T-helper 2 cell treated with Interferon-gamma antibody and Interleukin-4, amounts not matched to agents 5 μg/mL and 100 μg/mL, for 36 hours (primary cell): ENCODE measurements at regions not wholly inside any gene's neighbourhood (a gene's known extent, or its start where the extent isn't known, plus 50 kb on each side); places are given as distances from the start of the nearest gene placed in this dataset.
"Not testable (repeated sequence)": the region's sequence is repeated elsewhere in the genome, so short reads cannot be mapped to it uniquely, and the experiment has no call there.

Experiments
- DNase-seq: peaks from one replicate; pipeline ENCODE4 v3.0.0; 2021; ENCODE audit warnings: low spot score
- H3K27ac Mint-ChIP-seq: one replicate; pipeline ENCODE4 v1.8.0; 2021; ENCODE audit warnings: mild to moderate bottlenecking, mixed read lengths
- H3K27me3 Mint-ChIP-seq: one replicate; pipeline ENCODE4 v1.8.0; 2021; ENCODE audit warnings: low read depth, mixed read lengths
- H3K36me3 Mint-ChIP-seq: one replicate; pipeline ENCODE4 v1.8.0; 2021; ENCODE audit warnings: low read depth, mixed read lengths
- H3K4me1 Mint-ChIP-seq: one replicate; pipeline ENCODE4 v1.8.0; 2021; ENCODE audit warnings: low read depth, mixed read lengths
- H3K4me3 Mint-ChIP-seq: one replicate; pipeline ENCODE4 v1.8.0; 2022; ENCODE audit warnings: mild to moderate bottlenecking, moderate library complexity, mixed read lengths
- H3K9me3 Mint-ChIP-seq: one replicate; pipeline ENCODE4 v1.8.0; 2021; ENCODE audit warnings: mixed read lengths

DNA sequence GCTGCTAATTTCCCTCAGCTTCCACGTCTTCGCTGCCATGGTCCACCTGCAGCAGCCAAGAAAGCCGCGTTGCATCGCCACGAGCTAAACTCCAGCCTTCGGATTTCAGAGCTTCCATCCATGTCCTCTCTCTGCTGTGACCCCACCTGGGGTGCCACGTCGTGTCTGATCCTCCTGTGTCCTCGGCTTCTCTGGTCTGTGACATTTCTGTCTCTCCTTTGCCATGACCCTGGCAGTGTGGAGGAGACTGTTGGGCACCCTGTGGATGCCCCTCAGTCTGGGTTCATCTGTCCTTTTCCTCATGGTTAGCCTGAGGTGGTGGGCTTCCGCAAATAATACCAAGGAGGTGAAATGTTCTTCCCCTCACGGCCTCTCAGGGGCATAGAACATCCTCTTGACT, 106.8 kb downstream of the RTP5 start:
- DNase-seq = no peak
- Mint-ChIP-seq H3K36me3 (no peaks in the 10 kb centered on the region), H3K4me3 (no peak overlapping the region), H3K4me1 (no peaks in the 10 kb centered on the region), H3K27ac (no peak overlapping the region), H3K27me3 (no peaks in the 10 kb centered on the region), H3K9me3 (no peaks in the 10 kb centered on the region)

DNA sequence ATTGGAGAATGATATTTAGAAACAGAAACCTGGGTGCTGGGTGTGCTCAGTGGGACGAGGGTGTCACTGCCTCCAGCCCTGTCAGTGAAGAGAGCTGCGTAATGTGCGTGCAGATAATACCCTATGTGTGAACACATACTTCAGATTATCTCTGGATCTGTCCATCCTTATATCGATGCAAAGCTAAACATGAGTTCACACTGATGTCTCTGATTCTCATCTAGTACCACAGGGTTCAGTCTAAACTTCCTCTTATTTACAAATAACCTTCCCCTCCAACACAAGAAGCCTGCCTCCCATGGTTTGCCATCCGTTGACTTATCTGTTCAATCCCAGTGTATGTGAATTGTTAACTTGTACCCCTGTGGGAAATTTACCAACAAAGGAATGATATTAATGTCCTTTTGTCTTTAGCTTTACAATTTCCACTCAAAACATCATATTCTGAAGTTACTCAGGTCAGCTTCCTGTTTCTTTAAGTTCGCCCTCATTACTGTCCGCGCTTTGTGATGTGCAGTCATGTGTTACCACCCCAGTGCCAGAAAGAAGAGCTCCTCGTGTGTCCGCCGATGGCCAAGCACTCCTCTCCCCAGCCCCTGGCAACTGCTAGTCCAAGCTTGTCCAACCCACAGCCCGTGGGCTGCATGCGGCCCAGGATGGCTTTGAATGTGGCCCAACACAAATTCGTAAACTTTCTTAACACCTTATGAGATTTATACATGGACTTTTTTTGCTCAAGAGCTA, 108.2 kb downstream of the RTP5 start:
- Mint-ChIP-seq H3K27me3 (no peaks in the 10 kb centered on the region), H3K9me3 (no peaks in the 10 kb centered on the region), H3K36me3 (no peaks in the 10 kb centered on the region), H3K4me3 (no peak overlapping the region), H3K4me1 (no peaks in the 10 kb centered on the region), H3K27ac (no peak overlapping the region)
- DNase-seq = no peak

DNA sequence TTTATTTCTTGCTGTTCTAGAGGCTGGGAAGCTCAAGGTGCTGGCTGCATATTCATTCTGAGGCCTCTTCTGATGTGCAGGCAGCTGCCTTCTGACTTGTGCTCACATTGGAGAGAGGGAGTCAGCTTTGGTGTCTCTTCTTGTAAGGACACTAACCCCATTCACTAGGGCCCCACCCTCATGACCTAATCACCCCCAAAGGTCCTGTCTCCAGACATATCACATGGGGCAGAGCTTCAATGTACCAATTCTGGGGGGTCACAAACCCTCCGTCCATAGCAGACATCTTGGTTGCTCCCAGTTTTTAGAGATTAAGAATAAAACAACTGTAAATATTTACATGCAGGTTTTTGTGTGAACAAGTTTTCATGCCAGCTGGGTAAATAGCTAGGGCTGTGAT, 109.1 kb downstream of the RTP5 start:
- H3K27me3 Mint-ChIP-seq = no peaks in the 10 kb centered on the region
- no peak overlapping the region for H3K27ac Mint-ChIP-seq
- H3K4me3 Mint-ChIP-seq = no peak overlapping the region

DNA sequence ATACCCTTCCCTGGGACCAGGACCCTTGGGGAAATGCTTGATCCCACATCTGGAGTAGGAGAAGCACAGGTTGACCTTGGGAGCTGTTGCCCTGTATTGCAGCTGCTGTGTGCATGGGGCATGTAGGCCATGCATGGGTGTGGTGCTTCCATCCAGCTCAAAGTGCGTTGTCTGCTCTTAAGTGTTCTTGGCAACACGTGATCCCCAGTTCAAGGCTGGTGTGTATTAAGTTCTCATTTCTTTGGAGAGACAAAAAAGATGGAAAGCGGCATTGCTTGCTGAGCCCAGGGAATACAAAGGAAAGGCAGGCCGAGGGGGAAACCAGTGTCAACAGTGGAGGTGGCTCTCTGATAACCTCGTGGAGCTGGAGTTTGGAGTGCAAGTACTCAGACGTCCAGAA, 110.7 kb downstream of the RTP5 start:
- H3K36me3 Mint-ChIP-seq = no peaks in the 10 kb centered on the region
- H3K27me3 Mint-ChIP-seq = no peaks in the 10 kb centered on the region
- no peak for DNase-seq
- H3K4me3 Mint-ChIP-seq = no peak overlapping the region
- no peaks in the 10 kb centered on the region for H3K9me3 Mint-ChIP-seq
- no peak overlapping the region for H3K27ac Mint-ChIP-seq
- peaks cover 3% of the 10 kb centered on the region for H3K4me1 Mint-ChIP-seq

More for the DNA sequence above, 109.1 kb downstream of the RTP5 start:
- H3K9me3 Mint-ChIP-seq = no peaks in the 10 kb centered on the region
- no peaks in the 10 kb centered on the region for H3K4me1 Mint-ChIP-seq
- no peaks in the 10 kb centered on the region for H3K36me3 Mint-ChIP-seq
- DNase-seq = no peak

DNA sequence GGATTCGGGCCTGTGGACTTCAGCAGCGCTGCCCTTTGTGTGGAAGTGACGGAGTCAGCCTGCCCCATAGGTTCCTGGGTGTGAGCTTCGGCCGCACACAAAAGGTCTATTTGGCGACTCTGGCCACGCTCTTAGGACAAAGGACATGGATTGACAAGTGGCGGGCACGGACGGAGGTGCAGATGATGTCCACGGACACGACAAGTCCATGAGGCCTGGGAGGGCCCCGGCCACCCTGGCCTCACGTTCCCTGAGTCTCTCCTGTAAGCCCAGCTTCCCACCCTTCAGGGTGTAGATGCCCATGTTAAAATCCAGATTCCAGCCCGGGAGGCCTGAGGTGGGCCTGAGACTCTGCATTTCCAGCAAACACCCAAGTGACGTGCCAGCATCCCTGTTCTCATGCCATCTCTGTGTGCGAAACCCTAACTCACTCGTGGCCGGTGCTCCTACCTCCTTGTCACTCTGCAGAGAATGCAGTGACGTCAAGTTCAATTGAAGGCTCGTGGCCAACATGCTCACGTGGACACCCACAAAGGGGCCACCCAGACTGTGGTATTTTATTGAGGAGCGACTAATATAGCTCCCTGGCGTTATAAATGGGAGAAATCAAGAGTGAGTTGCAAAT, 111.7 kb downstream of the RTP5 start:
- no peak overlapping the region for H3K4me3 Mint-ChIP-seq

DNA sequence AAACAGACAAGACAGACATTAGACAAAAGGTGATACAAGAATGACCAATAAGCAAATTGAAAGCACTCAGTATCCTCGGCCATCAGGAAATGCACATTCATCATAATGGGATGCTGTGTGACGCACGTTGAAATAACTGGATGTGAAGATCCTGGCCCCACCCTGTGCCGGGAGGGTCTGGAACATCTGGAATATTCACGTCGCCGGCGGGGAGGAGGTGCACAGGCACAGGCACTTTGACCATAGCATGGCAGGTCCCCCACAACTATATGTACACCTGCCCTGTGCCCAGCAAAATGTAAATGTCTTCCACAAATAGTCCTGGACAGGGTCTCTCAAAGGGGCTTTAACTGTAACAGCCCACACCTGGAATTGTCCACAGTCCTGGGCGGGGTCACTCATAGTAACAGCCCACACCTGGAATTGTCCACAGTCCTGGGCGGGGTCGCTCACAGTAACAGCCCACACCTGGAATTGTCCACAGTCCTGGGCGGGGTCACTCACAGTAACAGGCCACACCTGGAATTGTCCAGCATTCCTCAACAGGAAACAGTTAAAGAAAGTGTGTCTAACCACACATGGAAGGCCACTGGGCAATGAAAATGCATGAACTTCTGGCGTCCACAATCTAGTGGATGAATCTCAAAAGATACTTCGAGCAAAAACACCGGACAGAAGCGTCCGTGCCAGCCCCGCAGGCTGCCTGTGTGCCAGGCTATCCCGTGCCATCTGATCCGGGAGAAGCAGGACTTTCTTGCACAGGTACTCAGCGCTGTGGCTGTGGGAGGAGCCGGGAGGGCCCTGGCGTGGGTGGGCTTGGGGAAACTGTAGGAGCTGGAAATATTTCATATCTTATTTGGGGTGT, 113.4 kb downstream of the RTP5 start:
- H3K4me1 Mint-ChIP-seq = peaks cover 7% of the 10 kb centered on the region
- H3K4me3 Mint-ChIP-seq = no peak overlapping the region
- no peak overlapping the region for H3K27ac Mint-ChIP-seq

More for the DNA sequence above, 111.7 kb downstream of the RTP5 start:
- Mint-ChIP-seq H3K36me3 (no peaks in the 10 kb centered on the region), H3K27ac (no peak overlapping the region), H3K9me3 (no peaks in the 10 kb centered on the region), H3K4me1 (peaks cover 7% of the 10 kb centered on the region), H3K27me3 (no peaks in the 10 kb centered on the region)
- DNase-seq = no peak

DNA sequence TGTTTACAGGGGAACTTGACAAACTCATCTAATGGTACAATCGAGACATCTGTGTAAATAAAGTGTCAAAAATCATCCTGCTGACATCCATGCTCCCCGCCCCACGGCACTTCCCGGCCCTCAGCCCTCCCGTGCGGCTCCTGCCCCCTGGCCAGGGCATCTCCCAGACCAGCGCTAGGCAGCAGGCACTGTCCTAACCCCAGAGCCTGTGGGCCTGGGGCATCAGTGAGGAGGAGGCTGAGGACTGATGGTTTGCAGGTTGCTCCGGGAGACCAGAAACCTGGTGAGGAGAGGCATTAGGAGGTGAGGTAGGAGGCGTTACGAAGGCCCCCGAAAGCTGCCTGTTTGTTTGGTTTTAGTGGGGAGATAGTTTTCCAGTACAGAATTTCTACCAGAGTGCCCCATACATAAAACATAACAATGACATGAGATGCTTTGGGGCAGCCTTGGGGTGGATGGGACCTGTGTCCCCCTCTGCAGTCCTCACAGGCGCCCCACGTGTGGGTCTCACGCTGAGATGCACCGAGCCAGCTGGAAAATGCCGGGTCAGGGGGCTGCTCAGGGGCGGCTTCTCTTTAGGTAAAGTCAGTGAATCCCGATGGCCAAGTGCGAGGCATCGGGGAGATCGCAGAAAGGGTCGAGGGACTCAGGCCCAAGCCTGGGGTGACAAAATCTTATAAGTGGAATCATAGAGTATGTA, 114.2 kb downstream of the RTP5 start:
- DNase-seq = no peak
- no peak overlapping the region for H3K4me3 Mint-ChIP-seq
- peaks cover 7% of the 10 kb centered on the region for H3K4me1 Mint-ChIP-seq
- H3K27me3 Mint-ChIP-seq = no peaks in the 10 kb centered on the region
- peaks cover 2% of the 10 kb centered on the region for H3K36me3 Mint-ChIP-seq
- no peak overlapping the region for H3K27ac Mint-ChIP-seq
- H3K9me3 Mint-ChIP-seq = peaks cover 5% of the 10 kb centered on the region

More for the DNA sequence above, 113.4 kb downstream of the RTP5 start:
- Mint-ChIP-seq H3K36me3 (peaks cover 2% of the 10 kb centered on the region), H3K27me3 (no peaks in the 10 kb centered on the region), H3K9me3 (peaks cover 5% of the 10 kb centered on the region)
- DNase-seq = no peak

DNA sequence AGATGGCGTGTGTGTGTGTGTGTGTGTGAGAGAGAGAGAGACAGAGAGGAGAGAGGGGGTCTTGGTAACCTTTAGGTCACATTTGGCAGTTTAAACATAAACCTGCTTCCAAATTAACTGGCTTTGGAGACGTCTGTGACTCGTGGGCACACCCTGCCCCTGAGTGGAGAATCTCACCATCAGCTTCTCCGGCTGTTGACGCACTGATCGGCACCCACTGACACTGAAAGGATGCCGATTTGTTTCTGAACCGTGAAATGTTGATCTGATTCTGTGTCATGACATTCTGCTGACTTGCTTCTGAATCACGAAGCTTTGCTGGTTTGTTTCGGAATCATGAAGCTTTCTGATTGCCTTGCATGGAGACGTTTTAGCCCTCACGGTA, 114.7 kb downstream of the RTP5 start:
- Mint-ChIP-seq H3K4me1 (peaks cover 7% of the 10 kb centered on the region), H3K4me3 (no peak overlapping the region), H3K9me3 (peaks cover 5% of the 10 kb centered on the region), H3K27ac (no peak overlapping the region), H3K27me3 (no peaks in the 10 kb centered on the region), H3K36me3 (peaks cover 2% of the 10 kb centered on the region)
- no peak for DNase-seq

DNA sequence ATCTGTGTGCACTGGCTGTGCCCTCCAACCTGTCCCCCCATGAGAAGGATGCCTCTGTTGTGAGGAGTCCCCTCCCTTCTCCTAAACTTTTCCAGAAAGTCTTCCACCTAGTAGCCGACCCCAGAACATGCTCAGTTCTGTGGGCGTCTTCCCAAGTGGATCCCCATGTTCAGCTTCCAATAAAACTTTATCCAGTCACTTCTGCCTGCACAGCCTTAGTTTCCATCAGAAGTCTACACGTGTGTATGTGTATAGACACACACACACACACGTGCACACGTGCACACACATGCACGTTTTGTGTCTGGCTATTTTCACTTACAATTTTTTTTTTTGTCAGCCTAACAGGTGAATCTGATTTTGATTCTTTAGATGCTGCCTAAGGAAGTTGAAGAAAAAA, 115.1 kb downstream of the RTP5 start:
- Mint-ChIP-seq H3K4me1 (peaks cover 7% of the 10 kb centered on the region), H3K4me3 (no peak overlapping the region), H3K9me3 (peaks cover 8% of the 10 kb centered on the region), H3K27ac (no peak overlapping the region), H3K27me3 (no peaks in the 10 kb centered on the region), H3K36me3 (peaks cover 2% of the 10 kb centered on the region)
- no peak for DNase-seq

DNA sequence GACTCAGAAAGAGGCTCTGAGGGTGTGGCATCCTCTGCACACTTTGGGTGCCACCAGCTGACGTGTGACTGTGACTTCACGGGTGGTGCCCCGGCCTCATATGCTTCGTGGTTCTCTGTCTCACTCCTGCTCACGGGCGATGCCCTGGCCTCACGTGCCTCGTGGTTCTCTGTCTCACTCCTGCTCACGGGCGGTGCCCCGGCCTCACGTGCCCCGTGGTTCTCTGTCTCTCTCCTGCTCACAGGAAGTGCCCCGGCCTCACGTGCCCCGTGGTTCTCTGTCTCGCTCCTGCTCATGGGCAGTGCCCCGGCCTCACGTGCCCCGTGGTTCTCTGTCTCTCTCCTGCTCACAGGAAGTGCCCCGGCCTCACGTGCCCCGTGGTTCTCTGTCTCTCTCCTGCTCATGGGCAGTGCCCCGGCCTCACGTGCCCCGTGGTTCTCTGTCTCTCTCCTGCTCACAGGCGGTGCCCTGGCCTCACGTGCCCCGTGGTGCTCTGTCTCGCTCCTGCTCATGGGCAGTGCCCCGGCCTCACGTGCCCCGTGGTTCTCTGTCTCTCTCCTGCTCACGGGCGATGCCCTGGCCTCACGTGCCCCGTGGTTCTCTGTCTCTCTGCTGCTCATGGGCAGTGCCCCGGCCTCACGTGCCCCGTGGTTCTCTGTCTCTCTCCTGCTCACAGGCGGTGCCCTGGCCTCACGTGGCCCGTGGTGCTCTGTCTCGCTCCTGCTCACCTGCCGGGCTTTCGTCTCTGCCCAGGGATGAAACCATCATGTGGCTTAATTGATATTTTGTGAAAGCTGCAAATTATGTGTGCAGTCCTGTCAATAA, 115.8 kb downstream of the RTP5 start:
- H3K4me3 Mint-ChIP-seq, H3K27ac Mint-ChIP-seq, H3K4me1 Mint-ChIP-seq, DNase-seq, H3K27me3 Mint-ChIP-seq, H3K36me3 Mint-ChIP-seq: not testable (repeated sequence)
- H3K9me3 Mint-ChIP-seq = peaks cover 12% of the 10 kb centered on the region

DNA sequence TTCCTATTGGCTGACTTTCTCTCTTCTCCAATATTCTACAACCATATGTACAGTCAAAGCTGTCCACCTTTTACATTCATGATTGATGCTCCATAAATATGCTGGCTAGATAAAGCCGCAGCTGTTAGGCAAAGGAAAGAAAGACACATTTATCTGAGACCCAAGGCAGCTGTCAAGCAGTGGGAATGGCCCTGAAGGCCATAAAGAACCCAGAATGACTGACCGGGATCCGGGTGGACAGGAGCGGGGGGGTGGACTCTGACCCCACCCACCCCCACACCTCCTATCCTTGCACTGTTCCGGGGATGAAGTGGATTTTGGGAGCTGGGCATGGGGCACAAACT, 116.4 kb downstream of the RTP5 start:
- H3K4me3 Mint-ChIP-seq = no peak overlapping the region
- H3K27me3 Mint-ChIP-seq = no peaks in the 10 kb centered on the region
- DNase-seq = no peak
- H3K27ac Mint-ChIP-seq = no peak overlapping the region
- H3K9me3 Mint-ChIP-seq = peaks cover 12% of the 10 kb centered on the region
- H3K4me1 Mint-ChIP-seq = peaks cover 7% of the 10 kb centered on the region
- H3K36me3 Mint-ChIP-seq = peaks cover 2% of the 10 kb centered on the region

DNA sequence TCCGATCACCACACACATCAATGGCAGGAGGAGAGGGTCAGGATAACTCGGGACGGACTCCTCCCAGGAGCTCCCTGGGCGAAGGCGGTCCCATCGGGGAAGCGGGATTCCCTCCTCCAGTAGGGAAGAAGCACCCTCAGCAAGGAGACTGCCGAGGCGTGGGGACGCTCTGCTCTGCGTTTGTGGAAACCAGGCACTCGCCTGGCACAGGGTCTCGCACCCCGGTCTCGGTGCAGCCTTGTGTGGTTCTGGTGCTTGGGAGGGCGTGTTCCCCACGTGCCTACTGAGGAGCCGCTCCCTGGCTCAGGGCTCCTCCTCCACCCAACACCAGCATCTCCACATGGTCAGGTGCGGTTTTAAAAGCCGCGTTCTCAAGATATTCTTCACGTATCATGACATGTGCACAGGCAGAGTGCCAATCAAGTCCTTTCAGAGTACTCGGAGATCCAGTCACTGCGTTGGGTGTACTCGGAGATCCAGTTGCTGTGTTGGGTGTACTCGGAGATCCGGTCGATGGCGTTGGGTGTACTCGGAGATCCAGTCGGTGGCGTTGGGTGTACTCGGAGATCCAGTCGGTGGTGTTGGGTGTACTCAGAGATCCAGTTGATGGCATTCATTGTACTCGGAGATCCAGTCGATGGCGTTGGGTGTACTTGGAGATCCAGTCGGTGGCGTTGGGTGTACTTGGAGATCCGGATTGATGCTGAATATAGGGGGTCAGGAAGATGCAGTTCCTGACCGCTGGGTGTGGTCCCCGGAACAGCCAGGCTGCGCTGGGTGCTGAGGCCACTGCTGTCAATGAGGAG, 117.5 kb downstream of the RTP5 start:
- Mint-ChIP-seq H3K36me3 (peaks cover 2% of the 10 kb centered on the region), H3K4me1 (peaks cover 7% of the 10 kb centered on the region), H3K9me3 (peaks cover 12% of the 10 kb centered on the region), H3K27ac (no peak overlapping the region), H3K4me3 (no peak overlapping the region), H3K27me3 (no peaks in the 10 kb centered on the region)
- no peak for DNase-seq
